H1 (cell line): ENCODE measurements at regions not wholly inside any gene's neighbourhood (a gene's known extent, or its start where the extent isn't known, plus 50 kb on each side); places are given as distances from the start of the nearest gene placed in this dataset.

Experiments
- CTCF ChIA-PET: fragments of 300-600 bp; sonication (Branson Sonifier 250); formaldehyde crosslinking; loops from one replicate; lab custom pipeline; 2021; ENCODE audit not compliant: partially characterized antibody; lab: Charles Lee
- POLR2A ChIA-PET: fragments of 300-600 bp; sonication (Branson Sonifier 250); formaldehyde crosslinking; loops from one replicate; lab custom pipeline; 2021; ENCODE audit warnings: inconsistent platforms; ENCODE audit not compliant: partially characterized antibody; lab: Charles Lee
- DNase-seq, 2 experiments: peaks; one replicate each; pipeline versions ENCODE4 v3.0.0 to v3.0.0-alpha.2; 2010 to 2022; ENCODE audit warnings: low spot score in 2 of 2, low read depth in 1 of 2, mixed read lengths in 1 of 2
- FAIRE-seq: peaks from 2 replicates; lab custom pipeline; 2011; peaks lifted over from hg19 to GRCh38; lab: Jason Lieb, UNC
- H2AFZ ChIP-seq: 2 replicates; pipeline ENCODE4 v1.8.1; 2012; ENCODE audit warnings: low read length, inconsistent platforms
- H2AK5ac ChIP-seq: 2 replicates; pipeline ENCODE4 v1.6.1; 2013; ENCODE audit warnings: low read depth, low read length
- H2BK120ac ChIP-seq: replicated peaks from 2 replicates; pipeline ENCODE3; 2013; ENCODE audit warnings: low read depth, low read length, inconsistent platforms
- H2BK12ac ChIP-seq: 2 replicates; pipeline ENCODE4 v1.6.1; 2013; ENCODE audit warnings: low read depth, low read length
- H2BK15ac ChIP-seq: 2 replicates; pipeline ENCODE4 v1.6.1; 2013; ENCODE audit warnings: low read length
- H2BK20ac ChIP-seq: 2 replicates; pipeline ENCODE4 v1.6.1; 2013; ENCODE audit warnings: low read length
- H2BK5ac ChIP-seq: 2 replicates; pipeline ENCODE4 v1.6.1; 2013; ENCODE audit warnings: low read depth, low read length
- H3K14ac ChIP-seq: 2 replicates; pipeline ENCODE4 v1.6.1; 2013; ENCODE audit warnings: inconsistent platforms; ENCODE audit not compliant: insufficient read length
- H3K18ac ChIP-seq: 2 replicates; pipeline ENCODE4 v1.6.1; 2013; ENCODE audit warnings: low read length; ENCODE audit errors: extremely low read depth
- H3K23ac ChIP-seq: 2 replicates; pipeline ENCODE4 v1.6.1; 2013; ENCODE audit warnings: inconsistent platforms; ENCODE audit not compliant: insufficient read length
- H3K23me2 ChIP-seq: 2 replicates; pipeline ENCODE4 v1.6.1; 2013; ENCODE audit warnings: low read depth, low read length
- H3K27ac ChIP-seq: 2 replicates; pipeline ENCODE4 v1.6.1; 2011; ENCODE audit warnings: low read depth, low read length, inconsistent platforms
- H3K27me3 ChIP-seq, 4 experiments: replicated peaks in 1 of 4; 1 replicate in 1 of 4; 2 replicates in 3 of 4; pipeline versions ENCODE4 v1.6.1 to v1.8.1; 2011 to 2013; ENCODE audit warnings: low read length in 3 of 4, mild to moderate bottlenecking in 3 of 4, inconsistent platforms in 2 of 4, mixed read lengths in 2 of 4, moderate library complexity in 1 of 4; ENCODE audit not compliant: control insufficient read depth in 3 of 4, insufficient read depth in 3 of 4; ENCODE audit errors: extremely low read depth in 1 of 4
- H3K36me3 ChIP-seq, 4 experiments: 2 replicates each; pipeline versions ENCODE4 v1.6.1 to v1.8.1; 2011 to 2013; ENCODE audit warnings: mild to moderate bottlenecking in 4 of 4, low read length in 3 of 4, moderate library complexity in 2 of 4, control low read depth in 1 of 4, inconsistent platforms in 1 of 4; ENCODE audit not compliant: insufficient read depth in 4 of 4, control insufficient read depth in 2 of 4
- H3K4ac ChIP-seq: replicated peaks from 2 replicates; pipeline ENCODE3; 2013; ENCODE audit warnings: low read length, low read depth, mixed read lengths, inconsistent platforms; ENCODE audit not compliant: insufficient read length
- H3K4me1 ChIP-seq, 4 experiments: replicated peaks in 1 of 4; 1 replicate in 1 of 4; 2 replicates in 3 of 4; pipeline versions ENCODE4 v1.6.1 to v1.8.1; 2011 to 2013; ENCODE audit warnings: low read length in 3 of 4, inconsistent platforms in 2 of 4, mixed read lengths in 1 of 4; ENCODE audit not compliant: insufficient read depth in 4 of 4, control insufficient read depth in 3 of 4
- H3K4me2 ChIP-seq, 2 experiments: 2 replicates each; pipeline versions ENCODE4 v1.6.1 to v1.8.1; 2011 to 2013; ENCODE audit warnings: low read depth in 2 of 2, low read length in 2 of 2, control low read depth in 1 of 2, inconsistent platforms in 1 of 2, mild to moderate bottlenecking in 1 of 2; ENCODE audit not compliant: insufficient read depth in 1 of 2
- H3K4me3 ChIP-seq, 4 experiments: fragments of 200-600, 300-600 bp in 1 of 4; sonication (generic), shearing (Covaris generic), sonication (Bioruptor Twin) in 1 of 4; 2 replicates each; pipeline versions ENCODE4 v1.5.1 to v1.8.1; 2011 to 2016; ENCODE audit warnings: low read length in 4 of 4, low read depth in 3 of 4, control low read depth in 2 of 4, inconsistent platforms in 2 of 4, mild to moderate bottlenecking in 2 of 4, mixed read lengths in 1 of 4, moderate library complexity in 1 of 4; ENCODE audit not compliant: insufficient read depth in 2 of 4; ENCODE audit errors: extremely low read depth in 1 of 4
- H3K56ac ChIP-seq: replicated peaks from 2 replicates; pipeline ENCODE3; 2013; ENCODE audit warnings: low read depth, mild to moderate bottlenecking, mixed read lengths, low read length, inconsistent platforms; ENCODE audit not compliant: insufficient read length
- H3K79me1 ChIP-seq: 2 replicates; pipeline ENCODE4 v1.6.1; 2013; ENCODE audit warnings: low read depth, low read length, control low read depth
- H3K79me2 ChIP-seq, 2 experiments: 2 replicates each; pipeline versions ENCODE4 v1.6.1 to v1.8.1; 2012 to 2013; ENCODE audit warnings: low read length in 2 of 2, mild to moderate bottlenecking in 2 of 2, inconsistent platforms in 1 of 2; ENCODE audit not compliant: insufficient read depth in 2 of 2, control insufficient read depth in 1 of 2
- H3K9ac ChIP-seq, 4 experiments: replicated peaks in 1 of 4; 1 replicate in 1 of 4; 2 replicates in 3 of 4; pipeline versions ENCODE4 v1.6.1 to v1.8.1; 2011 to 2013; ENCODE audit warnings: low read depth in 3 of 4, low read length in 3 of 4, control low read depth in 2 of 4, mild to moderate bottlenecking in 2 of 4, moderate library complexity in 2 of 4, inconsistent platforms in 1 of 4; ENCODE audit errors: extremely low read depth in 1 of 4
- H3K9me3 ChIP-seq, 2 experiments: 2 replicates each; pipeline versions ENCODE4 v1.6.1 to v1.8.1; 2012 to 2013; ENCODE audit warnings: mild to moderate bottlenecking in 2 of 2, moderate library complexity in 2 of 2, control low read depth in 1 of 2, inconsistent platforms in 1 of 2, low read depth in 1 of 2, low read length in 1 of 2, mixed read lengths in 1 of 2; ENCODE audit not compliant: insufficient read depth in 2 of 2
- H4K20me1 ChIP-seq, 2 experiments: replicated peaks in 1 of 2; 2 replicates each; pipeline versions ENCODE3 to v1.8.1; 2011 to 2013; ENCODE audit warnings: inconsistent platforms in 2 of 2, low read length in 2 of 2, mild to moderate bottlenecking in 1 of 2; ENCODE audit not compliant: insufficient read depth in 2 of 2, control insufficient read depth in 1 of 2
- H4K5ac ChIP-seq: 2 replicates; pipeline ENCODE4 v1.6.1; 2013; ENCODE audit warnings: low read length, low read depth, mixed read lengths, inconsistent platforms; ENCODE audit not compliant: insufficient read length
- H4K8ac ChIP-seq: 2 replicates; pipeline ENCODE4 v1.8.0; 2013; ENCODE audit warnings: mild to moderate bottlenecking, moderate library complexity, low read length, inconsistent platforms; ENCODE audit not compliant: insufficient read depth; ENCODE audit errors: extremely low read depth
- H4K91ac ChIP-seq: replicated peaks from 2 replicates; pipeline ENCODE3; 2013; ENCODE audit warnings: low read length, mixed read lengths, inconsistent platforms; ENCODE audit not compliant: insufficient read length
- CBX8 ChIP-seq: fragments of 300-800, 300-1000 bp; sonication (generic); IDR thresholded peaks from 2 replicates; pipeline ENCODE4 v1.7.1; 2016; ENCODE audit warnings: low read depth, low read length, borderline replicate concordance
- KDM1A ChIP-seq: fragments of 200-600, 300-600 bp; sonication (generic); IDR thresholded peaks from 2 replicates; pipeline ENCODE4 v1.7.1; 2016; ENCODE audit warnings: mild to moderate bottlenecking, low read length, borderline replicate concordance
- TCF12 ChIP-seq: IDR thresholded peaks from 2 replicates; pipeline ENCODE4 v1.6.1; 2011; ENCODE audit warnings: low read depth, mild to moderate bottlenecking, low read length
- TEAD4 ChIP-seq: IDR thresholded peaks from 2 replicates; pipeline ENCODE4 v1.6.1; 2012; ENCODE audit warnings: low read depth, low read length, inconsistent platforms, mixed read lengths
- WGBS, 2 experiments: shearing (Covaris generic) in 1 of 2; methylation state at CpG; one replicate each; pipeline versions ENCODE4 v1.1.6 to v1.1.7; 2013 to 2015; ENCODE audit warnings: low lambda C conversion rate in 2 of 2, mixed read lengths in 2 of 2, inconsistent platforms in 1 of 2, low coverage in 1 of 2, missing lambda C conversion rate in 1 of 2; ENCODE audit not compliant: insufficient replicate concordance in 2 of 2, insufficient coverage in 1 of 2, insufficient read length in 1 of 2; ENCODE audit errors: extremely low coverage in 1 of 2, missing lambda C conversion rate in 1 of 2; 5-methylcytosine and 5-hydroxymethylcytosine counted together

DNA sequence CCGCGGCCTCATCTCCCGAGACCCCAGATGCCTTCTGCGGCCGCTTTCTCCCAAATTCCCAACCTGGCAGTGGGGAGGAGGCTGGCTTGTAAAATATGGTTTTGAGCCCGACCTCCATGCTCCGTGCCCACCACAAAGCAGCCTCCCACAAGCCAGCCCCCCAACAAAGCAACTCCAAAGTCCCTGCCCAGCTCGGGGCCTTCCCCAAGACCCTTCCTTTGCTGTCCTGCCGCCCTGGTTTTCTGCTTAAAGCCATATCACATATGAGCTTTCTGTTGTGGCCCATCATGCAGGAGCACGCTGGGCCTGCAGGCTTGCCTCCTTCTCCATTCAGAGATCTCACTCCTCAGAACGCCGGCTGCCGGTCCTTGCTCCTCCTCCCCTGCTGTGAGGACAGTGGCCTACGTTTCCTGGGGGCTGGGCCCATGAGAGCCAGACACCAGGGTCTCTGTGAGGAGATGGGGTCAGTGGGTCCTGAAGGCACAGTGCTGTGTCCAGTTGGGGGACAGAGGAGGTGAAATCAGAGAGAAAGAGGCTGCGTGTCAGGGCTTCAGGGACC is 680.0 kb downstream of the BRD1 start:
- Histone ChIP-seq H3K4me2 (no peak overlapping the region), H3K4me1 (peaks cover 0 to 17% (median 12%) of the 10 kb centered on the region in 4 experiments; a peak in 6 of 7 replicates), H4K8ac (no peak overlapping the region), H3K36me3 (no peaks in the 10 kb centered on the region), H3K4me3 (no peak overlapping the region), H2BK12ac (no peak overlapping the region), H2BK120ac (no peak overlapping the region), H3K79me1 (no peaks in the 10 kb centered on the region), H3K4ac (no peak overlapping the region), H3K9me3 (no peaks in the 10 kb centered on the region), H2BK5ac (no peak overlapping the region), H4K5ac (no peak overlapping the region), H2AFZ (no peak overlapping the region), H2BK20ac (no peak overlapping the region), H4K20me1 (no peaks in the 10 kb centered on the region), H3K27me3 (no peaks in the 10 kb centered on the region; a peak in 1 of 7 replicates), H3K18ac (no peak overlapping the region), H3K14ac (no peak overlapping the region), H2AK5ac (no peak overlapping the region), H2BK15ac (no peak overlapping the region), H3K56ac (no peak overlapping the region), H3K23me2 (no peaks in the 10 kb centered on the region), H3K79me2 (no peaks in the 10 kb centered on the region), H3K23ac (no peak overlapping the region), H3K9ac (no peak overlapping the region), H4K91ac (no peak overlapping the region), H3K27ac (no peak overlapping the region)
- ChIA-PET CTCF (interaction anchor here (1.1 kb wide), 1 partner anchor 113 kb away, joined by 3 read pairs; no protein-coding TSS in a partner anchor), POLR2A (no interaction called here)
- WGBS, 2 experiments, result 88% methylated on average over 15 of the region's 15 CpGs; no CpG with 5 or more reads in 1 of the 2 experiments
- DNase-seq (no peak), FAIRE-seq (no peak)
- TF ChIP-seq KDM1A (no peak), CBX8 (no peak), TCF12 (no peak), TEAD4 (no peak)
